NAMALWA (cell line): ENCODE measurements at regions not wholly inside any gene's neighbourhood (a gene's known extent, or its start where the extent isn't known, plus 50 kb on each side); places are given as distances from the start of the nearest gene placed in this dataset.
A peak's percentile ranks its signal among the peaks of the same experiment; 100 is the strongest.

Experiments used
- DNase-seq: peaks from one replicate; pipeline ENCODE4 v3.0.0-alpha.2; 2015; ENCODE audit warnings: low spot score

- no peak for DNase-seq
Observed at GRCh38 chr1:2934156-2934540, 87.1 kb upstream of the ACTRT2 start.

DNA sequence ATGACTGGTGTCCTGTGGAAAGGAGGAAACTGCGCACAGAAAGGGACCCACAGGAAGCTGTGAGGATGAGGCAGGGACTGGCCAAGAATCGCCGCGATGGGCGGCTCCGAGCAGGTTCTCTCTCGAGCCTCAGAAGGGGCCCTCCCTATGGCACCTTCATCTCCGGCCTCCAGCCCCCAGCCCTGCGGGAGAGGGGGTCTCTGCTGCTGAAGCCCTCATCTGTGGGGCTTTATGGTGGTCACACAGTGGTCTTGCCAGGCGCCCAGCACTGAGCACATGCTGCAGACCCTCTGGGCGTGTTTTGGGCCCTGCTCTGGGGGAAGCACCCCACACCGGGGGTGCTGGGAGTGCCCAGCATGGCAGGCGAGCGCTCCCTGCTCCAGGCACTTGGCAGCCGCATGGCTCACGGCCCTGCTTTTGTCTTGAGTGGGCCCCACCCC is 86.6 kb upstream of the ACTRT2 start:
- no peak for DNase-seq

DNA sequence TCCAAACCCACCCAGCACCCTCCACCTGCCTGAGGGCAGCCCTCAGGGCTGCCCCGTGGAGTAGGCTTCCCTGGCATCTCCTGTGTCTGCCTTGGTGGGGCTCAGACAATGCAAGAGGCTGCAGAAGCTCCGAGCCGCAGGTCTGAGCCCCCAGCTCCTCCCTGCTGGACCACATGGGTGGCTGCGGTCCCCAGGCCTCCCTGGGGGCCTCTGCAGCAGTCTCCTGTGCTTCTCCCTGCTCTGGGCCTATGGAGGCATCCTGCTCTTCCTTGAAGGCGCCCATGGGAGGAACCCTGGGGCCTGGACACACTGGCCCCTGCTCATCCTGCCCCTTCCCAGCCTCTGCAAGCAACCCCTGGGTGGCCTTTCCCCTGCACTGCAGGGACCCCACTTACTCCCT is 86.1 kb upstream of the ACTRT2 start:
- no peak for DNase-seq

GRCh38 chr1:2935751-2936390 is 85.4 kb upstream of the ACTRT2 start:
- no peak for DNase-seq

DNA sequence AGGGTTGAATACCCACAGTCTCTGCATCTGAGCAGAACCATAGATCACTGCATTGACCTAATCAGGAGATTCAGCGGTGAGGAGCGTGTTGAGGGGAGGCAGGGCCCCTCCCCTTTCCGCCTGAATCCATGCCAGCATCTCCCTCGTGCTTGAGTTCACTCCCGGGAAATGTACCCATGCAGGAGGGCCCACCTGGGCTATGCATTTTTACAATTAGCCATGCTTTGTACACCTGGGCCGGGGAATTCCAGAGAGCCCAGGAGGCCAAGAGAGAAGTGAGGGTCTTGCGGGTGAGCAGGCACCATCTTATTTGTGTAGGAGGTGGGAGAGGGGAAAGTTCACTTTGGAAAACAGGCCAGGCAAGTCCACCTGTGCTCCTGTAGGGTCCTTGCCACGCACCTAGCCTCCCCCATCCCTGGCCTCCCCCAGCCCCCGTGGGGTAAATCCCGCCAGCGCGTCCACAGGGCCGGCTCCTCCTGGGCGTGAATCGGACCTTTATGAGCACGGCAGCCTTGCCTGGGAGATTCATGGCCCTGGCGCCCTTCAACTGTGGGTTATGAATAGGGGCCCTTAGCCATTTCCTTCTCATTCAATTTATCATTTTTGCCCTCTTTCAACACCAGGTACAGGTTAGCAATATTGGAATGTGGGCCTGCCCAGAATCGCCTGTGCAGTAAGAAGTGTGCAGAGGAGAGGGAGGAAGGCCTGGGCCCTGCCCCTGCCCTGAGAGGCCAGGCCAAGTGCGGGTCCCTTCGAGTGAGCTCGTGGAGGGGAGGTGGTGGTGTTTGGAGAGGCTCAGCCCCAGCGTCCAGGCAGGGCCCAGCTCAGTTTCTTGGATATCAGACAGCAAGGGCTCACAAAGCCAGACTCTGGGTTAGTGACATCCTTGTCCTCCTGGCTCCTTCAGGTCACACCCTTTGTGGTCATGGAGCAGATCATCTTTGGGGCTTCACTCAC is 84.4 kb upstream of the ACTRT2 start:
- DNase-seq = no peak

- no peak for DNase-seq
Observed at GRCh38 chr1:2937805-2938204, 83.5 kb upstream of the ACTRT2 start.

- DNase-seq = no peak
Observed at GRCh38 chr1:2939041-2939552, 82.2 kb upstream of the ACTRT2 start.

- DNase-seq = no peak
Observed at GRCh38 chr1:2940178-2940577, 81.1 kb upstream of the ACTRT2 start.

DNA sequence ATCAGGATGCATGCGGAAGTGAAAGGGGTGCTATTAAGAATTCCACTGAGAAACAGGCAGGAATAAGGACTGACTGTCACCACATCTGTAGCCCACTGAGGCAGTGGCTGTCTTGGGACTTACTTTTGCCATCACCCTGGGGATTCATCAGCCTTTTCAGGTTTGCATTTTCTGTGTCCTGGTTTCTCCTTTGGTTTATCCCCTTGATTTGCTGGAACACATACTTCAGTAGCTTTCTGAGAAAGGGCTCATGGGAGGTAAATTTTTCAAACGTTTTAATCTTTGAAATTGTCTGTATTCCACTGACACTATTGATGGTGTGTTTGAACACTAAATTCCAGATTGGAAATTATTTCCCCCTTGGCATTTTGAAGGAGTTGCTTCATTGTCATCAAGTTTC is 80.2 kb upstream of the ACTRT2 start:
- DNase-seq = no peak

GRCh38 chr1:2941907-2942306 is 79.4 kb upstream of the ACTRT2 start:
- DNase-seq = no peak

DNA sequence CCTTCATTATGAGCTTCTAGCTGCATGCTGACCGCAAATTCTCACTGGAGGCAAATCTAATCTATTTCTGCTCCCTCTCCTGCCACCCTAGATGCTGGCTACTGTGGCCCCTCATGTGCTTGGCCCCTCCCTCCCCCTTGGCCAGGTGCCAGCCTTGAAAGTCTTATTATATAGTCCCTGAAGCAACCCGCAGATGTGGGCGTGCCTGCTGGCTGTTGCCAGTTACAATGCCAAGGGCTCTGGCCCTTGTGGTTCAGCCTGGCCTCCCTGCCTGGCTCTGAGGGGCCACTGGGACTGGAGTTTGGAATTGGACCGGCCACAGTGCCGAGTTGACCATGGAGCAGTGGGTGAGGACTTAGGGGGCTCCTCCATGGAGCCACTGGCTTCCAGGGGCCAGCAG is 78.9 kb upstream of the ACTRT2 start:
- DNase-seq = no peak

DNA sequence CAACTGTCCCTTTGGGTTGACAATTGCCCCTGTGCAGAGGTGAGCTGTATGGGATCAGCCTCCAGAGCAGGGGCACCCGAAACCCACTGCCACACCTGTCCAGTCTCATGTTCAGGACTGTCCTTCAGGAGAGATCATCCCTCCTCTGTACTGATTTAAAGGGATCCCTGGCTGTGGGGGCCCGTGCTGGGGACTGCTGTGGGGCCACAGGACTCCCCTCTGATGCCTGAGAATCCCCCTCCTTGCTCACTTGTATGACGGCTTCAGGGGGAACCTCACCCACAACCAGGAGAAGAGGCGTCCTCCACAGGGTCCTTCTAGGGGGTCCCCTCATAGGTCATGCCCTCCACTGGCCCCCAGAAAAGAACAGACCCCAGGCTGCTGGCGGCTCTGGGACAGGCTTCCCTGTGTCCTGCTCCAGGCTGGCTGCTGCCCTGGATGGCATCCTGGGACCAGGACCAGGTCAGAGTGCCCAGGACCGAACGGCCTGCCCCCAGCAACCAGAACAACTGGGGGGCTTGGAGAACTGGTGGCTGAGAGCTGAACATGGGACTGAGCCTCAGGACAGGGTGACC is 77.5 kb upstream of the ACTRT2 start:
- no peak for DNase-seq

DNA sequence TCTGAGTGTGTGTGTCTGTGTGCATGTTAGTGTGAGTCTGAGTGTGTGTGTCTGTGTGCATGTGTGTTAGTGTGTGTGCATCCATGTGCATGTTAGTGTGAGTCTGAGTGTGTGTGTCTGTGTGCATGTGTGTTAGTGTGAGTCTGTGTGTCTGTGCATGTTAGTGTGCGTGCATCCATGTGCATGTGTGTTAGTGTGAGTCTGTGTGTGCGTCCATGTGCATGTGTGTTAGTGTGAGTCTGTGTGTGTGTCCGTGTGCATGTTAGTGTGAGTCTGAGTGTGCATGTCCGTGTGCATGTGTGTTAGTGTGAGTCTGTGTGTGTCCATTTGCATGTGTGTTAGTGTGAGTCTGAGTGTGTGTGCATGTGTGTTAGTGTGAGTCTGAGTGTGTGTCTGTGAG is 76.6 kb upstream of the ACTRT2 start:
- no peak for DNase-seq

DNA sequence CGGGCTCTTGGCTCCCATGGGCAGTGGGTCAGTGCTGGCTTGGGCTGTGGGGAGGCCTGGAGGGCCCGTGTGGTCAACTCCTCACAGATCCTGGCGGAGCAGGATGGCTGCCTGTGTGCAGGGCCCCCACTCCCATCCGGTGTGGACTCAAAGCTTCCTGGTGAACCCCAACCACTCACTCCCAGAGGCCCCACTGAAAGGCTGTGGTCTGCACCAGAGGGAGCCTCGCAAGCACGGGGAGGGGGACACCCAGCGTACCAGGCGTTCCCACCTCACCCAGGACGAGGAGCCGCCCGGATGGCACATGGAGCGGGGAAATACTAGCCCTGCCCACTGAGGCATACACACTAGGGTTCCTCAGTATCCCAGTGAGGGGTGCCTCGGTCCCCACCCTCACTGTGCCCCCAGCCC is 75.4 kb upstream of the ACTRT2 start:
- DNase-seq = no peak

- DNase-seq = no peak
Observed at GRCh38 chr1:2946291-2946690, 75.0 kb upstream of the ACTRT2 start.

DNA sequence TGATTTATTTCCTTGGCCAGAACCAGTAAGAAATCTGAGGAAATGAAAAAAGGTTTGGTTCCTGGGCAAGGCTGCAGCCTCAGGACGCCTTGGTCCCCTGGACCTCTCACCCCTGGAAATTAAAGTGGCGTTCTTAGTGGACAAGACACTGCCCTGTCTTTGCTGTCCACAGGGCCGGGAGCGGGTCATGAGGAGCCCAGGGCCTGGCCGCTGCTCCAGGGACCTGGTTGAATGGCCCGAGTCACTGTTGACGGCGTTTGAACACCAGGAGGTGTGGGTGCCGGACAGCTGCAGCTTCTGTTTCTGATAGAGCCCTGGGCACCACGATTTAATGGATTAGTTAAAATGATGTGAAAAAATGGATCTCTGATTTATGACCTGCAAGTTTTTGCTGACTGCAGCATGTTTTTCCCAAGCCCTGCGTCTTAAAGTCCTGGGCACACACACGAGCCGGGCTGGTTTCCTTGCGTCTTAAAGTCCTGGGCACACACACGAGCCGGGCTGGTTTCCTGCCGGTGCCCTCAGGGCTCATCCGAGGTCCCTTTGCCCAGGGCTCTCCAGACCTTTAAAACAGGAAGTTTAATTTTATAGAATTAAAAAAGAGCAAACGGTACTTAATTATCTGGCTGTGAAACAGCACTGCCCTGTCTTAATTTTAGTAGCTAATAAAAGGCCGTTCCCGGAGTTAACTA is 74.1 kb upstream of the ACTRT2 start:
- DNase-seq = no peak

- DNase-seq = no peak
Observed at GRCh38 chr1:2948001-2948750, 73.1 kb upstream of the ACTRT2 start.

DNA sequence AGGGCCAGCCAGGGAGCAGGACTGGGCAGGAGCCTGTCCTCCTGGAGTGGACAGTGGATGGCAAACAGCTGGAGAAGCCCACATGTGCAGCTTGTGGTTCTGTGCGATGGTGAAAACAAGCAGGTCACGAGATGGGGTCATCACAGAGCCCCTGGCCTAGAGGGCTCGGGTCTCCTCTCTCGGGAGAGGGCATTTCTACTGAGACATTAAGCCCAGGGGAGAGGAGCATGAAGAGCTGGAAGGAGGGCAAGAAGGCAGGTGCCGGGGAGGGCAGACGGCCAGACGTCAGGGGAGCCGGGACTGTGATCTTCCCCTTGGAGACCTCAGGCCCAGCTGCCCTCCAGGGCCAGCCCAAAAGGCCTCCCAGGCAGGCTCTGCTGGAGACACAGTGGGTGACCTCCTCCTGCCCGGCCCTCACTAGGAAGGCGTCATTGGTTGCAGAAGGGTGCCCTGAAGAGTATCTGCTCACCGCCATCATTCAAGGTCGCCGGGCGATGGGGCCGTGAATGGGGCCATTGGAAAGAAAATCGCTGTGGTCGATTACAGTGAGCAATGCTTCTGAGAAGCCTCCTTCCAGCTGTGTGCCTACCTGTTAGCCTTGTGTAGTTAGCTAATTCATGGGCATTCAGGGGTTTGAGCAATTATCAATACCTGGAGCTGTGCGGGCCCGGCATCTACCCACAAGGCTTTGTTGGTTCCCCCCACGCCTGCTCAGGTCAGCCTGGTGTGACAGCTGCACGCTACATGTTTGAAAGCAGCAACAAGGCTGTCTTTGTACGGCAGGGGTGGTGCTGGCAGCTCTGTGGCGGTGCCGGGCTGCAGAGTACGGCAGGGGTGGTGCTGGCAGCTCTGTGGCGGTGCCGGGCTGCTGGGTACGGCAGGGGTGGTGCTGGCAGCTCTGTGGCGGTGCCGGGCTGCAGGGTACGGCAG is 72.3 kb upstream of the ACTRT2 start:
- no peak for DNase-seq

DNA sequence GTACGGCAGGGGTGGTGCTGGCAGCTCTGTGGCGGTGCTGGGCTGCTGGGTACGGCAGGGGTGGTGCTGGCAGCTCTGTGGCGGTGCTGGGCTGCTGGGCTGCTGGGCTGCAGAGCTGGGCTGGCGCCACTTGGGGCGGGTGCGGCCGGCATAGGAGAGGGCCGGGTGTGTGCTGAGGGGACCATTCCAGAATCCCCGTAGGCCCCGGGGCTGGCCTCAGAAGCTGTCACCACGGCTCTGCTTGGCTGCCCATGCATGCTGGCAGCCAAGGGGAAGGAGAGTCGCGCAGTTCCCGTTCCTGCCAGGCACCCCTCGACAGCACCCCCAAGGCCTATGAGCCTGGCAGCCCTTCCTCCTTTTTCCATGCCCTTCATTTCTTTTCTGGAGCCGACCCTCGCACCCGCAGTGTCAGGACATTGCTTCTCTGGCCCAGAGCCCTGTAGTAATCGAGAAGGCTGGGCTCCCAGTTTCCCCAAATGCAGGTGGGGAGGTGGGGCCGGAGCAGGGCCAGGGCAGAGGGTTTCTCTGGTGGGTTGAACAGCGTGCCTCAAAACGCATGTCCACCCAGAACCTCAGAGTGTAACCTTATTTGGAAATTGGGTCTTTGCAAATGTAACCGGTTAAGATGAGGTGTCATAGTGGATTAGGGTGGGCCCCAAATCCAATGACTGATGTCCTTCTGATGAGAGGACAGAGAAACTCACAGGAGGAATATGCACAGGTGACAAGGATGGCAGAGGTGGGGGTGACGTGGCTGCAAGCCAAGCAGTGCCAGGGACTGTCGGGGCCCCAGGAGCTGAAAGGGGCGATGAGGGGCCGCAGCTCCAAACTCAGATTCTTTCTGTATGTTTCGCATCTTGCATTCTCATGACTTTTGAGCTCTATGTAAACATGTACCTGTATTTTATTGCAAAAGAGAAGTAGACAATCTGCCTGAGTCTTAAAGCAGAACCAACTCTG is 71.0 kb upstream of the ACTRT2 start:
- peak; percentile 46 for DNase-seq
